Stomach (tissue), 8 donors: ENCODE measurements at regions not wholly inside any gene's neighbourhood (a gene's known extent, or its start where the extent isn't known, plus 50 kb on each side); places are given as distances from the start of the nearest gene placed in this dataset.
A peak's percentile ranks its signal among the peaks of the same experiment; 100 is the strongest.

Experiments used
- DNase-seq, 2 donors: peaks; one replicate each; pipeline versions ENCODE4 v3.0.0 to v3.0.0-alpha.2; 2013 to 2019
- H3K27ac ChIP-seq, 5 donors: fragments of 200-600 bp in 4 of 5; sonication (generic) in 4 of 5; one replicate each; pipeline ENCODE4 v1.5.1; 2013 to 2019; ENCODE audit warnings: mild to moderate bottlenecking in 1 of 5, moderate library complexity in 1 of 5
- H3K27me3 ChIP-seq, 3 donors: fragments of 200-600 bp; sonication (generic); one replicate each; pipeline ENCODE4 v1.5.1; 2017 to 2019; ENCODE audit warnings: mixed run types in 1 of 3
- H3K36me3 ChIP-seq, 4 donors: fragments of 200-600 bp; sonication (generic); 1 replicate in 3 of 4; 2 replicates in 1 of 4; pipeline ENCODE4 v1.5.1; 2016 to 2019
- H3K4me1 ChIP-seq, 4 donors: fragments of 200-600 bp; sonication (generic); one replicate each; pipeline ENCODE4 v1.5.1; 2016 to 2019
- H3K4me3 ChIP-seq, 4 donors: fragments of 200-600 bp; sonication (generic) in 3 of 4; one replicate each; pipeline ENCODE4 v1.5.1; 2016 to 2019; ENCODE audit warnings: mild to moderate bottlenecking in 1 of 4
- H3K9me3 ChIP-seq, 4 donors: fragments of 200-600 bp; sonication (generic); one replicate each; pipeline ENCODE4 v1.5.1; 2016 to 2019
- CTCF ChIP-seq, 7 experiments: fragments of 450-650 bp in 4 of 7; fragments of 200-600 bp in 3 of 7; sonication (generic) in 3 of 7; IDR thresholded peaks; one replicate each; pipeline ENCODE4 v1.5.1; 2016 to 2019; ENCODE audit warnings: antibody characterized with exemption in 7 of 7, control low read depth in 2 of 7, mild to moderate bottlenecking in 1 of 7
- EP300 ChIP-seq: sonication (generic); formaldehyde crosslinking; IDR thresholded peaks from one replicate; pipeline ENCODE4 v1.6.1; 2017; ENCODE audit warnings: antibody characterized with exemption
- POLR2A ChIP-seq, 4 donors: fragments of 450-650 bp; IDR thresholded peaks; one replicate each; pipeline ENCODE4 v1.6.1; 2016; ENCODE audit warnings: antibody characterized with exemption in 4 of 4, control low read depth in 2 of 4, mild to moderate bottlenecking in 1 of 4, moderate library complexity in 1 of 4
- POLR2AphosphoS5 ChIP-seq, 3 donors: sonication (generic); formaldehyde crosslinking; IDR thresholded peaks; one replicate each; pipeline ENCODE4 v1.6.1; 2016; ENCODE audit warnings: antibody characterized with exemption in 3 of 3
- WGBS, 5 donors: extraction: QIAGEN DNeasy Blood & Tissue Kit in 3 of 5; methylation state at CpG; one replicate each; pipeline versions ENCODE4 v1.1.5 to v1.1.7; 2013 to 2018; 5-methylcytosine and 5-hydroxymethylcytosine counted together
- intact Hi-C: fragments of 100-400 bp; cut with DNase I; formaldehyde crosslinking; loops from one replicate; pipeline ENCODE4 v1.15.1; 2023; ENCODE audit warnings: low total_unique reads
- donor health status: healthy with polysubstance abuse.
- donor health status: Bipolar disorder and iron deficiency.
- donor health status: healthy.

GRCh38 chr2:160794926-160795325 lies 301.3 kb upstream of the RBMS1 start:
- H3K9me3 ChIP-seq = peaks cover 0 to 10% (median 0%) of the 10 kb centered on the region in 4 donors
- no peaks in the 10 kb centered on the region for H3K36me3 ChIP-seq
- no peak overlapping the region for H3K4me3 ChIP-seq
- no peak for DNase-seq
- intact Hi-C loops = no loop called here
- no peak overlapping the region for H3K27ac ChIP-seq
- H3K27me3 ChIP-seq = no peaks in the 10 kb centered on the region
- H3K4me1 ChIP-seq = no peaks in the 10 kb centered on the region
- TF ChIP-seq POLR2AphosphoS5 (IDR thresholded peaks at IDR 0.05) (no peak), POLR2A (IDR thresholded peaks at IDR 0.05) (no peak), EP300 (no peak), CTCF (IDR thresholded peaks at IDR 0.05) (no peak)
- WGBS, 5 donors = 62 to 76% (median 71%) methylated on average over 3 of the region's 3 CpGs

- DNase-seq = no peak
- TF ChIP-seq POLR2AphosphoS5 (IDR thresholded peaks at IDR 0.05) (no peak), POLR2A (IDR thresholded peaks at IDR 0.05) (no peak), EP300 (no peak), CTCF (IDR thresholded peaks at IDR 0.05) (no peak)
- no peak overlapping the region for H3K4me3 ChIP-seq
- no peaks in the 10 kb centered on the region for H3K27me3 ChIP-seq
- no peaks in the 10 kb centered on the region for H3K4me1 ChIP-seq
- intact Hi-C loops = no loop called here
- peaks cover 0 to 6% (median 0%) of the 10 kb centered on the region in 4 donors for H3K9me3 ChIP-seq
- H3K27ac ChIP-seq = no peak overlapping the region
- no peaks in the 10 kb centered on the region for H3K36me3 ChIP-seq
Measured at GRCh38 chr2:160803881-160804280, 310.3 kb upstream of the RBMS1 start.

- Histone ChIP-seq H3K27me3 (no peaks in the 10 kb centered on the region), H3K36me3 (no peaks in the 10 kb centered on the region), H3K9me3 (peaks cover 0 to 6% (median 0%) of the 10 kb centered on the region in 4 donors), H3K4me3 (no peak overlapping the region), H3K27ac (no peak overlapping the region), H3K4me1 (no peaks in the 10 kb centered on the region)
- no peak for DNase-seq
- 79 to 90% (median 89%) methylated on average over 3 of the region's 3 CpGs for WGBS, 5 donors
- intact Hi-C loops = no loop called here
- TF ChIP-seq POLR2AphosphoS5 (IDR thresholded peaks at IDR 0.05) (no peak), CTCF (IDR thresholded peaks at IDR 0.05) (no peak), EP300 (no peak), POLR2A (IDR thresholded peaks at IDR 0.05) (no peak)
Measured at GRCh38 chr2:160810406-160810805, 316.8 kb upstream of the RBMS1 start.

GRCh38 chr2:160812830-160813505 lies 319.4 kb upstream of the RBMS1 start:
- intact Hi-C loops = no loop called here
- Histone ChIP-seq H3K36me3 (no peaks in the 10 kb centered on the region), H3K27me3 (no peaks in the 10 kb centered on the region), H3K27ac (peak overlapping the region in 1 of 5 donors; percentile 24), H3K9me3 (no peaks in the 10 kb centered on the region), H3K4me1 (no peaks in the 10 kb centered on the region), H3K4me3 (no peak overlapping the region)
- WGBS, 5 donors = 68 to 77% (median 71%) methylated on average over 6 of the region's 6 CpGs
- TF ChIP-seq POLR2A (IDR thresholded peaks at IDR 0.05) (no peak), POLR2AphosphoS5 (IDR thresholded peaks at IDR 0.05) (no peak), EP300 (no peak), CTCF (IDR thresholded peaks at IDR 0.05) (no peak)
- no peak for DNase-seq
